GM23338 (cell line): ENCODE measurements at regions not wholly inside any gene's neighbourhood (a gene's known extent, or its start where the extent isn't known, plus 50 kb on each side); places are given as distances from the start of the nearest gene placed in this dataset.

Experiments
- ATAC-seq: fragments of 200-7000 bp; cut with Tn5 transposase; 3 replicates; pipeline ENCODE4 v1.9.1; 2020
- DNase-seq: peaks from one replicate; pipeline ENCODE4 v3.0.0-alpha.2; 2015; ENCODE audit warnings: low spot score
- H2AFZ ChIP-seq: fragments of 200-600 bp; sonication (generic); 2 replicates; pipeline ENCODE4 v1.8.0; 2016; ENCODE audit warnings: antibody characterized with exemption, mild to moderate bottlenecking, moderate library complexity
- H3F3A ChIP-seq: fragments of 200-600 bp; sonication (generic); replicated peaks from 2 replicates; pipeline ENCODE4 v1.8.0; 2017; ENCODE audit warnings: antibody characterized with exemption, mixed run types, low read depth
- H3K27ac ChIP-seq: fragments of 200-600 bp; sonication (generic); 2 replicates; pipeline ENCODE4 v1.6.1; 2016; ENCODE audit warnings: low read depth
- H3K27me3 ChIP-seq: fragments of 200-600 bp; sonication (generic); 2 replicates; pipeline ENCODE4 v1.8.0; 2016; ENCODE audit warnings: mild to moderate bottlenecking, mixed run types, moderate library complexity; ENCODE audit not compliant: insufficient read depth
- H3K36me3 ChIP-seq: fragments of 200-600 bp; sonication (generic); 2 replicates; pipeline ENCODE4 v1.8.0; 2016; ENCODE audit warnings: mild to moderate bottlenecking; ENCODE audit not compliant: insufficient read depth
- H3K4me1 ChIP-seq: fragments of 200-600 bp; sonication (generic); 2 replicates; pipeline ENCODE4 v1.8.0; 2016; ENCODE audit warnings: mild to moderate bottlenecking, moderate library complexity; ENCODE audit not compliant: insufficient read depth
- H3K4me2 ChIP-seq: fragments of 200-600 bp; sonication (generic); 2 replicates; pipeline ENCODE4 v1.7.1; 2017; ENCODE audit warnings: mixed run types
- H3K4me3 ChIP-seq: fragments of 200-600 bp; sonication (generic); 2 replicates; pipeline ENCODE4 v1.6.1; 2016; ENCODE audit warnings: mixed run types
- H3K79me2 ChIP-seq: fragments of 200-600 bp; sonication (generic); replicated peaks from 2 replicates; pipeline ENCODE4 v1.8.0; 2017; ENCODE audit warnings: mild to moderate bottlenecking; ENCODE audit not compliant: insufficient read depth
- H3K9me2 ChIP-seq: fragments of 200-600 bp; sonication (generic); 2 replicates; pipeline ENCODE4 v1.8.0; 2017; ENCODE audit not compliant: insufficient read depth
- H4K20me1 ChIP-seq: fragments of 200-600 bp; sonication (generic); replicated peaks from 2 replicates; pipeline ENCODE4 v1.8.0; 2017; ENCODE audit warnings: mild to moderate bottlenecking; ENCODE audit not compliant: insufficient read depth
- H3K27ac Mint-ChIP-seq: 2 replicates; pipeline ENCODE4 v1.8.0; 2020; ENCODE audit warnings: inconsistent platforms, mild to moderate bottlenecking, moderate library complexity, mixed read lengths
- H3K27me3 Mint-ChIP-seq: 3 replicates; pipeline ENCODE4 v1.8.0; 2022; ENCODE audit warnings: low read depth, mild to moderate bottlenecking, moderate library complexity, mixed read lengths, inconsistent platforms; ENCODE audit not compliant: insufficient read depth, poor library complexity
- H3K36me3 Mint-ChIP-seq: 3 replicates; pipeline ENCODE4 v1.8.0; 2021; ENCODE audit warnings: low read depth, mild to moderate bottlenecking, inconsistent platforms, moderate library complexity, mixed read lengths
- H3K4me1 Mint-ChIP-seq: 3 replicates; pipeline ENCODE4 v1.8.0; 2020; ENCODE audit warnings: mild to moderate bottlenecking, inconsistent platforms, mixed read lengths
- H3K4me3 Mint-ChIP-seq: 3 replicates; pipeline ENCODE4 v1.8.0; 2021; ENCODE audit warnings: moderate library complexity, mild to moderate bottlenecking, inconsistent platforms, mixed read lengths
- H3K9me3 Mint-ChIP-seq: 3 replicates; pipeline ENCODE4 v1.8.0; 2020; ENCODE audit warnings: moderate library complexity, mild to moderate bottlenecking, inconsistent platforms, mixed read lengths
- CREB1 ChIP-seq: fragments of 250-450 bp; sonication (Bioruptor Pico); IDR thresholded peaks from 2 replicates; pipeline ENCODE4 v1.5.0; 2020; ENCODE audit warnings: low read depth, mild to moderate bottlenecking, moderate library complexity
- CTCF ChIP-seq, 2 experiments: fragments of 200-600 bp in 1 of 2; sonication (generic) in 1 of 2; conservative IDR thresholded peaks; 2 replicates each; pipeline versions ENCODE4 v1.5.1 to v1.6.1; 2016 to 2017; ENCODE audit warnings: antibody characterized with exemption in 2 of 2, low read depth in 2 of 2, mild to moderate bottlenecking in 2 of 2, moderate library complexity in 1 of 2
- ETS1 ChIP-seq: IDR thresholded peaks from 2 replicates; pipeline ENCODE4 v1.6.1; 2016; ENCODE audit warnings: antibody characterized with exemption
- EZH2 ChIP-seq: fragments of 200-600 bp; sonication (generic); IDR thresholded peaks from one replicate; pipeline ENCODE4 v1.8.0; 2017; ENCODE audit warnings: antibody characterized with exemption, mild to moderate bottlenecking, low read depth; ENCODE audit not compliant: unreplicated experiment
- JUNB ChIP-seq: IDR thresholded peaks from one replicate; pipeline ENCODE4 v1.6.1; 2016; ENCODE audit warnings: antibody characterized with exemption; ENCODE audit not compliant: unreplicated experiment
- NANOG ChIP-seq: IDR thresholded peaks from 2 replicates; pipeline ENCODE4 v1.6.1; 2016; ENCODE audit warnings: antibody characterized with exemption, borderline replicate concordance
- POLR2AphosphoS5 ChIP-seq: IDR thresholded peaks from 2 replicates; pipeline ENCODE4 v1.6.1; 2016; ENCODE audit warnings: antibody characterized with exemption, low read depth
- REST ChIP-seq: IDR thresholded peaks from one replicate; pipeline ENCODE4 v1.6.1; 2018; ENCODE audit warnings: antibody characterized with exemption; ENCODE audit not compliant: unreplicated experiment
- STAT1 ChIP-seq: IDR thresholded peaks from one replicate; pipeline ENCODE4 v1.6.1; 2016; ENCODE audit warnings: antibody characterized with exemption; ENCODE audit not compliant: unreplicated experiment
- ZNF462 ChIP-seq: fragments of 250-450 bp; sonication (Bioruptor Pico); IDR thresholded peaks from 2 replicates; pipeline ENCODE4 v1.5.0; 2020; ENCODE audit warnings: mild to moderate bottlenecking, moderate library complexity

- no peak overlapping the region for H2AFZ ChIP-seq
- peaks cover 9% of the 10 kb centered on the region; the same call in 2 of the 3 replicates for H3K9me3 Mint-ChIP-seq
- H3K4me3 ChIP-seq: no peak overlapping the region
- no peaks in the 10 kb centered on the region for H3F3A ChIP-seq
- H3K27ac ChIP-seq: no peak overlapping the region
- 0 out of 2 replicates have a peak, but pooled peaks cover 9% of the 10 kb centered on the region for H3K4me1 ChIP-seq
- H3K4me3 Mint-ChIP-seq: no peak overlapping the region
- H3K36me3 ChIP-seq: no peaks in the 10 kb centered on the region; the same call in 1 of the 2 replicates
- no peak overlapping the region for H3K4me2 ChIP-seq
- no peaks in the 10 kb centered on the region for H3K27me3 ChIP-seq
- ATAC-seq (no peak), DNase-seq (no peak)
- no peaks in the 10 kb centered on the region for H3K79me2 ChIP-seq
- no peaks in the 10 kb centered on the region for H4K20me1 ChIP-seq
- peaks cover 3% of the 10 kb centered on the region; the same call in 1 of the 3 replicates for H3K36me3 Mint-ChIP-seq
- H3K4me1 Mint-ChIP-seq: peaks cover 9% of the 10 kb centered on the region; the same call in 2 of the 3 replicates
- no peak overlapping the region for H3K27ac Mint-ChIP-seq
- H3K9me2 ChIP-seq: 0 out of 2 replicates have a peak, but pooled peaks cover 4% of the 10 kb centered on the region
- TF ChIP-seq NANOG: no peak
- TF ChIP-seq EZH2: no peak
- no peak for TF ChIP-seq STAT1
- no peak for TF ChIP-seq ETS1
- TF ChIP-seq CREB1 (CRISPR knock-in tag): no peak
- no peak for TF ChIP-seq POLR2AphosphoS5
- TF ChIP-seq CTCF (conservative IDR thresholded peaks at IDR 0.05; ENCODE audit: low read depth in 2 of 2): no peak
- no peak for TF ChIP-seq REST
- no peak for TF ChIP-seq JUNB
- TF ChIP-seq ZNF462 (CRISPR knock-in tag): no peak
- no peaks in the 10 kb centered on the region for H3K27me3 Mint-ChIP-seq
These were observed 145.3 kb upstream of the MGMT start for GRCh38 chr10:129321727-129322126.
